K562 (cell line): ENCODE measurements at regions not wholly inside any gene's neighbourhood (a gene's known extent, or its start where the extent isn't known, plus 50 kb on each side); places are given as distances from the start of the nearest gene placed in this dataset.

Source experiments
- ATAC-seq: fragments of 200-7000 bp; cut with Tn5 transposase; 3 replicates; pipeline ENCODE4 v1.9.1; 2020; ENCODE audit warnings: moderate library complexity
- BruUV-seq: library from RNA; stranded (reverse); fragments of 400-500 nt; replicated peaks from 2 replicates; lab custom pipeline; 2021; lab: Mats Ljungman, UMichigan
- CTCF ChIA-PET: fragments of 300-600 bp; formaldehyde crosslinking; extraction: SDS; loops from one replicate; lab custom pipeline; 2021; ENCODE audit warnings: low intra/inter-chr PET ratio; lab: Yijun Ruan, JAX
- POLR2A ChIA-PET: fragments of 300-600, 350-650 bp; sonication (Branson Sonifier 250); formaldehyde crosslinking; extraction: SDS; loops from one replicate; lab custom pipeline; 2021; ENCODE audit warnings: antibody characterized with exemption, inconsistent platforms; lab: Yijun Ruan, JAX
- DNase-seq, 4 experiments: peaks; one replicate each; pipeline versions ENCODE4 v3.0.0 to v3.0.0-alpha.2; 2011 to 2018; ENCODE audit warnings: low spot score in 3 of 4, mixed read lengths in 3 of 4; ENCODE audit errors: extremely low read depth in 1 of 4
- FAIRE-seq: peaks from 2 replicates; lab custom pipeline; 2011; peaks lifted over from hg19 to GRCh38; lab: Jason Lieb, UNC
- H2AFZ ChIP-seq: 2 replicates; pipeline ENCODE4 v1.6.0; 2011; ENCODE audit warnings: low read depth, low read length, control low read depth, inconsistent platforms
- H3K27ac ChIP-seq: fragments of 200-600 bp; 3 replicates; pipeline ENCODE4 v1.8.0; 2011; ENCODE audit warnings: low read depth, mild to moderate bottlenecking, control low read depth, inconsistent platforms, low read length, moderate library complexity, mixed read lengths; ENCODE audit errors: extremely low read depth
- H3K27me3 ChIP-seq, 2 experiments: fragments of 300-600 bp in 1 of 2; 2 replicates in 1 of 2; 3 replicates in 1 of 2; pipeline versions ENCODE4 v1.6.0 to v1.8.0; 2011; ENCODE audit warnings: inconsistent platforms in 2 of 2, low read length in 2 of 2, mild to moderate bottlenecking in 1 of 2, mixed read lengths in 1 of 2, moderate library complexity in 1 of 2; ENCODE audit not compliant: control insufficient read depth in 2 of 2, insufficient read depth in 2 of 2
- H3K36me3 ChIP-seq: fragments of 300-600 bp; 3 replicates; pipeline ENCODE4 v1.8.0; 2011; ENCODE audit warnings: mild to moderate bottlenecking, low read length, inconsistent platforms; ENCODE audit not compliant: control insufficient read depth, insufficient read depth
- H3K4me1 ChIP-seq, 2 experiments: fragments of 200-600 bp in 1 of 2; replicated peaks in 1 of 2; 2 replicates in 1 of 2; 3 replicates in 1 of 2; pipeline versions ENCODE4 v1.5.1 to v1.8.0; 2011; ENCODE audit warnings: inconsistent platforms in 2 of 2, low read length in 2 of 2, mild to moderate bottlenecking in 1 of 2, mixed read lengths in 1 of 2, moderate library complexity in 1 of 2; ENCODE audit not compliant: control insufficient read depth in 2 of 2, insufficient read depth in 2 of 2
- H3K4me2 ChIP-seq: 2 replicates; pipeline ENCODE4 v1.6.1; 2011; ENCODE audit warnings: low read length, control low read depth, inconsistent platforms, mixed read lengths; ENCODE audit not compliant: insufficient read depth
- H3K4me3 ChIP-seq: fragments of 200-600 bp; sonication (generic), shearing (Covaris generic); 2 replicates; pipeline ENCODE4 v1.5.1; 2016; ENCODE audit warnings: control low read depth, inconsistent platforms
- H3K79me2 ChIP-seq: fragments of 200-600 bp; 3 replicates; pipeline ENCODE4 v1.8.0; 2011; ENCODE audit warnings: low read length, inconsistent platforms; ENCODE audit not compliant: control insufficient read depth, insufficient read depth
- H3K9ac ChIP-seq, 2 experiments: 2 replicates each; pipeline versions ENCODE4 v1.6.0 to v1.6.1; 2011; ENCODE audit warnings: low read depth in 2 of 2, low read length in 2 of 2, control low read depth in 1 of 2, inconsistent platforms in 1 of 2, mild to moderate bottlenecking in 1 of 2, mixed read lengths in 1 of 2; ENCODE audit not compliant: insufficient read depth in 1 of 2
- H3K9me1 ChIP-seq: one replicate; pipeline ENCODE4 v1.6.0; 2011; ENCODE audit warnings: inconsistent platforms, mild to moderate bottlenecking, low read length, moderate library complexity; ENCODE audit not compliant: control insufficient read depth, insufficient read depth
- H3K9me3 ChIP-seq: replicated peaks from 2 replicates; pipeline ENCODE4 v1.5.1; 2011; ENCODE audit warnings: low read depth, low read length, inconsistent platforms; ENCODE audit not compliant: control insufficient read depth, insufficient read depth
- H4K20me1 ChIP-seq: replicated peaks from 2 replicates; pipeline ENCODE4 v1.6.1; 2011; ENCODE audit warnings: low read length, inconsistent platforms, mixed read lengths; ENCODE audit not compliant: control insufficient read depth, insufficient read depth
- CBX3 ChIP-seq, 2 experiments: IDR thresholded peaks; 1 replicate in 1 of 2; 2 replicates in 1 of 2; pipeline ENCODE4 v1.6.1; 2012; ENCODE audit warnings: inconsistent platforms in 2 of 2, low read length in 2 of 2, borderline replicate concordance in 1 of 2, control low read depth in 1 of 2
- DMBX1 ChIP-seq: fragments of 250-450 bp; sonication (Bioruptor Pico); IDR thresholded peaks from 2 replicates; pipeline ENCODE4 v1.8.0; 2022; ENCODE audit warnings: inconsistent platforms, mild to moderate bottlenecking, moderate library complexity, borderline replicate concordance
- HMGN3 ChIP-seq: IDR thresholded peaks from 2 replicates; pipeline ENCODE4 v1.6.1; 2011; ENCODE audit warnings: borderline replicate concordance, low read depth, mild to moderate bottlenecking, mixed read lengths, low read length; ENCODE audit not compliant: insufficient read length; ENCODE audit errors: extremely low read depth
- MLLT1 ChIP-seq, 2 experiments: fragments of 450-650 bp; IDR thresholded peaks; 2 replicates each; pipeline ENCODE4 v1.6.1; 2016
- MXI1 ChIP-seq: IDR thresholded peaks from 2 replicates; pipeline ENCODE4 v1.6.1; 2011; ENCODE audit warnings: low read depth, mild to moderate bottlenecking, improper control_type of control experiment, low read length
- NRF1 ChIP-seq, 2 experiments: fragments of 450-650 bp; IDR thresholded peaks in 1 of 2; conservative IDR thresholded peaks in 1 of 2; 2 replicates each; pipeline ENCODE4 v1.6.1; 2014; ENCODE audit warnings: mild to moderate bottlenecking in 2 of 2
- PRMT5 ChIP-seq: sonication (generic); formaldehyde crosslinking; IDR thresholded peaks from 2 replicates; pipeline ENCODE4 v1.5.0; 2020; ENCODE audit warnings: missing genetic modification reagents
- RERE ChIP-seq: sonication (generic); formaldehyde crosslinking; IDR thresholded peaks from 2 replicates; pipeline ENCODE4 v1.8.0; 2023; ENCODE audit warnings: missing genetic modification reagents, mild to moderate bottlenecking, borderline replicate concordance
- ZBTB33 ChIP-seq: sonication (generic); formaldehyde crosslinking; IDR thresholded peaks from 2 replicates; pipeline ENCODE4 v1.8.1; 2023; ENCODE audit warnings: mild to moderate bottlenecking, missing genetic modification reagents
- ZFX ChIP-seq: sonication (generic); formaldehyde crosslinking; IDR thresholded peaks from 2 replicates; pipeline ENCODE4 v1.8.0; 2022; ENCODE audit warnings: mild to moderate bottlenecking, missing genetic modification reagents, moderate library complexity
- ZKSCAN3 ChIP-seq: fragments of 250-450 bp; sonication (Bioruptor Pico); IDR thresholded peaks from 2 replicates; pipeline ENCODE4 v1.4.0; 2020
- ZNF589 ChIP-seq: fragments of 200-800 bp; sonication (Bioruptor generic); IDR thresholded peaks from 2 replicates; pipeline ENCODE4 v1.6.1; 2016; ENCODE audit warnings: low read depth, missing genetic modification characterization, missing compliant biosample characterization
- ZNF77 ChIP-seq: fragments of 250-450 bp; sonication (Bioruptor Pico); IDR thresholded peaks from 2 replicates; pipeline ENCODE4 v1.5.0; 2020
- WGBS: fragments of 100-300 bp; shearing (Covaris generic); methylation state at CpG from one replicate; pipeline ENCODE4 v1.1.6; 2016; ENCODE audit warnings: low coverage, mixed read lengths; ENCODE audit not compliant: insufficient coverage; ENCODE audit errors: missing lambda C conversion rate; 5-methylcytosine and 5-hydroxymethylcytosine counted together
- in situ Hi-C: fragments of 300-500 bp; cut with MboI; formaldehyde crosslinking; loops from 4 replicates; pipeline ENCODE4 v1.15.0; 2018; ENCODE audit warnings: inconsistent platforms, mixed read lengths
- intact Hi-C: fragments of 100-400 bp; cut with micrococcal nuclease; formaldehyde crosslinking; loops from 2 replicates; pipeline ENCODE4 v1.14.2; 2022

- Histone ChIP-seq H4K20me1 (no peaks in the 10 kb centered on the region), H3K27me3 (no peaks in the 10 kb centered on the region), H3K36me3 (no peaks in the 10 kb centered on the region), H3K4me3 (no peak overlapping the region), H3K9me3 (no peaks in the 10 kb centered on the region), H2AFZ (no peak overlapping the region; the same call in 1 of the 2 replicates), H3K79me2 (no peaks in the 10 kb centered on the region), H3K4me2 (no peak overlapping the region), H3K9me1 (no peaks in the 10 kb centered on the region), H3K4me1 (no peaks in the 10 kb centered on the region), H3K27ac (no peak overlapping the region), H3K9ac (no peak overlapping the region)
- intact Hi-C loops (no loop called here), in situ Hi-C loops (no loop called here)
- FAIRE-seq (no peak), ATAC-seq (no peak), DNase-seq (no peak)
- 4% methylated on average over 2 of the region's 2 CpGs for WGBS
- ChIA-PET POLR2A (no interaction called here), CTCF (no interaction called here)
- BruUV-seq = no TSS peak
- TF ChIP-seq NRF1 (conservative IDR thresholded peaks at IDR 0.05 in 1 of 2, IDR thresholded peaks at IDR 0.05 in 1 of 2) (no peak), ZNF589 (CRISPR knock-in tag) (no peak), CBX3 (IDR thresholded peaks at IDR 0.05; ENCODE audit: borderline replicate concordance in 1 of 2, low read length in 2 of 2) (no peak), ZBTB33 (CRISPR knock-in tag) (no peak), ZKSCAN3 (CRISPR knock-in tag) (no peak), MLLT1 (IDR thresholded peaks at IDR 0.05) (no peak), HMGN3 (no peak), ZNF77 (no peak), PRMT5 (no peak), MXI1 (no peak), ZFX (no peak), RERE (no peak), DMBX1 (CRISPR knock-in tag) (no peak)
Observed at GRCh38 chr9:71620331-71620730, 148.0 kb downstream of the CEMIP2 start.
